DMS 273 (cell line): ENCODE measurements at regions not wholly inside any gene's neighbourhood (a gene's known extent, or its start where the extent isn't known, plus 50 kb on each side); places are given as distances from the start of the nearest gene placed in this dataset.
"Not testable (repeated sequence)": the region's sequence is repeated elsewhere in the genome, so short reads cannot be mapped to it uniquely, and the experiment has no call there.

Source experiments
- DNase-seq: peaks from one replicate; lab custom pipeline; 2025; ENCODE audit not compliant: unreplicated experiment; lab: John Stamatoyannopoulos, UW

GRCh38 chr6:114718716-114719270 is 376.0 kb upstream of the HS3ST5 start:
- peak; percentile 25 for DNase-seq

DNA sequence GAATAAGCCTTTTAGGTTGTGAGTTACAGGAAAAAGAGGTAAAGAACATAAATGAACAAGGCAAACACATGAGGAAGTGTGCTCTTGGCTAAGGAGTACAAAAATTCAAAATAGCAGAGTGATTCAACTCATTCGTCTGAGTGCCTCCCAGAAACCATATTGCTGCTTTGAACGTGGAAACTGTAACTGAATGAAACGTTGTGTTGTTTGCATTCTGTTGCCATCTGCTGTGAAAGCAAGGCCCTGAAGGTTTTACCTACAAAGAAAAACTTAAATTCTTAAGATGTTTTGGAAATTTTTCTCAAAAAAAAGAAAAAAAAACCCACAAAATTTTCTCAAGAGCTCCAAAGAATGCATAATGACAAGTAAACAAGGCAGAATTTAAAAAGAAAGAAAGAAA is 375.4 kb upstream of the HS3ST5 start:
- DNase-seq = peak; percentile 44

GRCh38 chr6:114714836-114715507 is 372.1 kb upstream of the HS3ST5 start:
- DNase-seq = no peak

DNA sequence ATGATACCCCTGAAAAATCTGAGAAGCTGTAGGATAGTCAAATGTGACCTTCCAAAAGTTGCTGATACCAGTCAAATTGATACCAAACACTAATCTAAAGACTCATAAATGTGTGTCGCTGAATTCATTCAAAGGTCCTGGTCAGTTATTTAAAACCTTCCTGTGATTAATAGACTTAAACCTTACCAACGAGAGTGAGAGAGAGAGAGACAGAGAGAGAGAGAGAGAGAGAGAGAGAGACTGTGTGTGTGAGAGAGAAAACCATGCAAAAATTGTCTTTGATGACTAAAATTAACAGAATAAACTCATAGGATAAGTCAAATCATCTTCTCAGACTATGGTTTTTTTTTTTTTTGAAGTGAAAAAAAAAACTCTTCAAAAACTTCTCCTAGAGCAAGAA is 370.9 kb upstream of the HS3ST5 start:
- no peak for DNase-seq

GRCh38 chr6:114712129-114712662 is 369.4 kb upstream of the HS3ST5 start:
- DNase-seq = no peak

- no peak for DNase-seq
These were observed 364.3 kb upstream of the HS3ST5 start for GRCh38 chr6:114707081-114707620.

- no peak for DNase-seq
These were observed 347.8 kb upstream of the HS3ST5 start for GRCh38 chr6:114690625-114691024.

DNA sequence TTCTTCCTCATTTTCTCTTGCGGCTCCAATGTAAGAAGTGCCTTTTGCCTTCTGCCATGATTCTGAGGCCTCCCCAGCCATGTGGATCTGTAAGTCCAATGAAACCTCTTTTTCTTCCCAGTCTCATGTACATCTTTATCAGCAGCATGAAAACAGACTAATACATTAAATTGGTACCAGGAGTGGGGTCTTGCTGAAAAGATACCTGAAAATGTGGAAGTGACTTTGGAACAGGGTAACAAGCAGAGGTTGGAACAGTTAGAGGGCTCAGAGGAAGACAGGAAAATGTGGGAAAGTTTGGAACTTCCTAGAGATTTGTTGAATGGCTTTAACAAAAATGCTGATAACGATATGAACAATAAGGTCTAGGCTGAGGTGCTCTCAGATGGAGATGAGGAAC is 316.7 kb upstream of the HS3ST5 start:
- DNase-seq = no peak

DNA sequence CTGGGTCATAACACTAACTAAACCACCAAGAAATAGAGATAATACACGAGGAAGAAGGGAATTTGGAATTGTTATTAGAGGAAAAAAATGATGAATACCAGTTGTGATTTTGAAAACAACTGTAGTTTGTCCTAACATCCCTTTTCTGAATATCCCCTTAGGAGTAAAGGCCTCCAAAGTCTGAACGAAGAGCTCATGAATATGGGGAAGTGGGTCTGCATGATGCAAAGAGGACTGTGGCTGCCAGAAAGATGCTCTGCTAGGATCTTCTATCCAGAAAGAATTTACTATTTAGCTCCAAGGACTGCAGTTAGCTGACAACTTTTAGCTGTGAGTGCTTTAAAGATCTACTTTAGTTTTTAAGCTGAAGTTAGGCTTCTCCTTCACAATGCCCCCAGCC is 308.8 kb upstream of the HS3ST5 start:
- no peak for DNase-seq

- no peak for DNase-seq
These were observed 308.1 kb upstream of the HS3ST5 start for GRCh38 chr6:114650891-114651290.

DNA sequence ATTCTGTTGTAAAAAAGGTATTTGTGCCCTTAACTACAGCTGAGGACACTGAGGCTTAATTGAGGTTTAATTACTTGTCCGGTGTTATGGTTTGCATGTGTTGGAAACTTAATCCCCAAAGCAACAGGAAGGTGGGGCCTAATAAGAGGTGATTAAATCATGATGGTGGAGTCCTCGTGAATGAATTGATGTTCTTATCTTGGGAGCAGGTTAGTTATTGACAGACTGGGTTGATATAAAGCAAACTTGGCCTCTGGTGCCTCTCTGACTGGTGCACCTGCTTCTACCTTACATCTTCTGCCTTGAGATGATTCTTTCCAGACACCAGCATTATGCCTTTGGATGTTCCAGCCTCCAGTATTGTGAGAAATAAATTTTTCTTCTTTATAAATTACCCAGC is 306.5 kb upstream of the HS3ST5 start:
- DNase-seq = no peak

GRCh38 chr6:114648847-114649246 is 306.0 kb upstream of the HS3ST5 start:
- DNase-seq = no peak

DNA sequence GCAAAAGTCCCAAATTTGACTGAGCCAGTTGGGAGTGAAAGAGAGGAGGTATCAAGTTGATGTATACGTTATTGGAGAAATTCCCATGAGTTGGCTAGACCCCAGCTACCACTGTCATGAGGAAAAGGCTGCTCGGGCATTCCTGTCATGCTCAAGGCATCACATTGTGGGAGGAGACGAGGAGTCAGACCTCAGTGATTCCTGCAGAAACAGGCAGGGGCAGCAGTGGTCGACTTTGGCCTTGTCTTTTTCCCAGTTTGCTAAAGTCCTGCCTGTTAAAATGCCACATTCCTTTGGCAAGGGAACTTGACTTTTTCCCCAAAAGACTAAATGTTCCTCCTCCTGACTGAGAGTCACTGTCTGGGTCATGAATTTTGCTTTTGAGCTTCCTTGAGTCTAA is 295.5 kb upstream of the HS3ST5 start:
- DNase-seq = no peak

DNA sequence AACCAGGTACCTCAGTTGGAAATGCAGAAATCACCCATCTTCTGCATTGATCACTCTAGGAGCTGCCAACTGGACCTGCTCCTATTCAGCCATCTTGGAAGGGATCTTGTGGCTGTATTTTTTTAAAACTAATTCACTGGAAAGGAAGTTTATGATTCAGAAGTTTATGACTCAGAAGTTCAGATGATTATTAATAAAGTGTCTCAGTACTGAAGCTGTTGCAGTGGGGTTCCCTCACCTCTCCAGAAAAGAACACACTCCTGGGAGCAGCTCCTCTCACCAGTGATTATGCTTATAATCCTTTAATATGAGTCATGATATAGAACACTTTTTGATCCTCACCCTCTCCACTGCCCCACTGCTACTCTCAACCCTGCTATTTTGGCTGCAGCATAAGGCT is 291.2 kb upstream of the HS3ST5 start:
- no peak for DNase-seq

- not testable (repeated sequence) for DNase-seq
These were observed 283.4 kb upstream of the HS3ST5 start for GRCh38 chr6:114626226-114626625.

- no peak for DNase-seq
These were observed 276.9 kb upstream of the HS3ST5 start for GRCh38 chr6:114619621-114620200.

GRCh38 chr6:114611696-114612095 is 268.9 kb upstream of the HS3ST5 start:
- no peak for DNase-seq

DNA sequence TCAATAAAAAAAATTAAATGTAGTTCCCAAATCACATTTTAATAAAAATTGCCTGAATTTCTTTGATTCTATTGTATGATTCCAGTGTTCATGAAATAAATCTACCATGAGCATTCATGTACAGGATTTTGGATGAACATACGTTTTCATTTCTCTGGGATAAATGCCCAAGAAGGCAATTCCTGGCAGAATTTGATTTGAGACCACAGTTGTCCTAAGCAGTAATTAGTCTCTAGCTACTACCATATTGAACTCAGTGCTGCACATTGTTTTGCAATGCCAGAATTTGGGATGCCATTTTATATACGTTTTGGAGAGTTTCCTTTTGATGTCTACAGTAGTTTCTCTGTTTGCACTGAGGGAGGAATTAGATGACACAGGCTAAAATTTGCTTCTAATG is 265.3 kb upstream of the HS3ST5 start:
- DNase-seq = no peak

DNA sequence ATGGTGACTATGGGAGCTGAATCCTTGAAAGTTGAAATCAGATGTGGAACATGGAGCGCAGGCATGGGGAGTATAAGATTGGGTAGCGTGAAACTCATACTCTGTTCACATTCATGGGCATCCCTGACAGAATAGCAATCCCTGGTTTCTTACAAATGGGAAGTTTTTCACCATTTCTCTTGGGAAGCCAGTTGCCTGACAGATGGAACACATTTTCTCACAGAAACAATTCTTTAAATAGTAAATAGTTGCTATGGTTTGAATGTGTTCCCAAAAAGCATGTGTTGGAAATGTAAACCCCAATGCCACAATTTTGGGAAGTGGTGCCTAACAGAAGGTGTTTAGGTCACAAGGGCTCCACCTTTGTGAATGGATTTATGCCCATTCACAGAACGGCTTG is 262.8 kb upstream of the HS3ST5 start:
- no peak for DNase-seq

DNA sequence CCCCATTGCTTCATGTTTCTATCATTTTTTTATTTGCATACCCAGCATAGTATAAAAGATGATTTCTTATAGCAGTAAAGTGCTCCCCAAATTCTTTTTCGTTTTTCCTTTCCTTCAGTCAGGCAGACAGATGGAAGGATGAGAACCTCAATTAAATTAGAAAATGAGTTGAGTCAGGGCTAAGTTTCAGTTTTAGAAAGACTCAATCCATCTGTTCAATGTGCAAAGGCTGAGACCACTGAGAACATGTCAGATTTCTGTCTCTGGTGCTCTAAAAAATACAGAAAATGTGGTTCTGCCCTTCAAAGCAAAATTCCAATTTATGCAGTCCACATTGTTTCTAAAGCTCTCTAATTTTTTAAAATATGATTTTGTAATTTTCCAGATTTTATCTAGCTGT is 257.6 kb upstream of the HS3ST5 start:
- peak; percentile 48 for DNase-seq

GRCh38 chr6:114595591-114595990 is 252.8 kb upstream of the HS3ST5 start:
- DNase-seq = no peak

GRCh38 chr6:114595186-114595585 is 252.4 kb upstream of the HS3ST5 start:
- DNase-seq = no peak
